Umbilical cord (tissue), 1 donor: ENCODE measurements at regions not wholly inside any gene's neighbourhood (a gene's known extent, or its start where the extent isn't known, plus 50 kb on each side); places are given as distances from the start of the nearest gene placed in this dataset.

Source experiments
- DNase-seq: peaks from one replicate; pipeline ENCODE4 v3.0.0-alpha.2; 2015; ENCODE audit warnings: low spot score

GRCh38 chr16:73285436-73286201 is 237.7 kb upstream of the ZFHX3 start:
- peak; percentile 42 for DNase-seq

- no peak for DNase-seq
Measured at GRCh38 chr16:73280388-73280787, 232.5 kb upstream of the ZFHX3 start.

GRCh38 chr16:73279451-73279850 is 231.5 kb upstream of the ZFHX3 start:
- no peak for DNase-seq

DNA sequence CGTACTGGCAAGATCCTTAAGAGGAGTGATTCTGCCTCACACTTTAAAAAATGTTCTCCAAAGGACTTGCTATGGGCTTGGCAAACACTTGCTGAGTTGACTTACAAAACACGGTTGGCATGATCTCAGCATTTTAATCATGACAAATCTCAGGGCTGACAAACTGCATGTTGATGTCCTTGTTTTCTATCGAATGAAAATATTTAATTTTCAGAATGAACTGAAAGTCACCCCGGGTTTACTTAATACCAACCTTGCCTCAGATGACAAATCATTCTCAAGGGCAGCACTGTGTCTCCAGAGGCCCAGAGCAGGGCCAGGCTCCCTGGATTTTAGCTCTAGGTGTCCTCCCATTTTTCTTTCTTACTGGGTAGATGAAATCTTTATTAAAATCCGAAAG is 229.1 kb upstream of the ZFHX3 start:
- no peak for DNase-seq

- no peak for DNase-seq
Measured at GRCh38 chr16:73275448-73275847, 227.5 kb upstream of the ZFHX3 start.

DNA sequence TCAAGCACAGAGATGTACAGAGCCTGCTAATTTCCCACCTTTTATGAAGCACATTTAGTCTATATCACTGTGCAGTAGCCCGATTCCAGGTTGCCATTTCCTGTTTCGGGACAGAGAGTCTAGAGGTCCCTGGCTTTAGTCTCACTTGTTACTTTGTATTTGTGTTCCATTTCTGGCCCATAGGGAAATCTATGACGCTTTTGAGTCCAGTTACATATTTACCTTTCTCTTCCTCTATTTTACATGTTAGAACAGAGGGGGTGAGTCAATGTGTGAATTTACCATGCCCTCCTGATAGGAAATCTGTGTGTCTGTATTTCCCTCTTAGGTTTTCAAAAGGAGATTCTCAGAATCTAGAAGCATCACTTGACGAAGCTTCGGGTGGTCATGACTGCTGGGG is 227.1 kb upstream of the ZFHX3 start:
- DNase-seq: no peak

GRCh38 chr16:73274140-73274539 is 226.2 kb upstream of the ZFHX3 start:
- no peak for DNase-seq

- no peak for DNase-seq
Measured at GRCh38 chr16:73268366-73268993, 220.6 kb upstream of the ZFHX3 start.

- DNase-seq: no peak
Measured at GRCh38 chr16:73265935-73266334, 218.0 kb upstream of the ZFHX3 start.

DNA sequence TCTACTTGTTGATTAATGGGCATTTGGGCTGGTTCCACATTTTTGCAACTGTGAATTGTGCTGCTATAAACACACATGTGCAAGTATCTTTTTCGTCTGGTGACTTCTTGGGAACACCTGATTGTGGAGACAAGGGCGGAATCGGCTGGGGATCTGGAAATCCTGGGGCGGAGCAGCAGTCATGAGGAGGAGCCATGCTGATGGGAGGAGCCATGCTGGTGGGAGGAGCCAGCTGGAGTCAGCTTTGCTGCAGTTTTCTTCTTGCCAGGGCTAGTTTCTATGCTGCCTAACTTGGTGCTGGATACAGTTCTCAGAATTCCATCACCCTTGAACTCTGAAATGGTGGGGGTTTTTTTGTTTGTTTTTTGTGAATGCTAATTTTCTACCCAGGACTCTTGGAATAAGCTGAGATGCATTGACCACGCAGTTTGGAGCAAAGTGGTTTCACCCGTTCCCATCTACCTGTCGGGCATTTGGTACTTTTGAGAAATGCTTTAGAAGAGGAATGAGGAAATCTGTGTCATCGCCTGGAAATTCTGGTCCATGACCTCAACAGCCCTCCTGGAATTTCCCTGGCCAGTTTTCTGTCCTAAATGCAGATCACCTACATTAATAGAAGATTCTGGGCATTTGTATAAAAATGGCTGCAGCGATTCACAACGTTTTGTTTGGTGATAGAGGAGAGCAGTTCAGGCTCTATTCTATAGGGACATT is 217.4 kb upstream of the ZFHX3 start:
- DNase-seq: no peak

- no peak for DNase-seq
Measured at GRCh38 chr16:73262931-73263330, 215.0 kb upstream of the ZFHX3 start.

DNA sequence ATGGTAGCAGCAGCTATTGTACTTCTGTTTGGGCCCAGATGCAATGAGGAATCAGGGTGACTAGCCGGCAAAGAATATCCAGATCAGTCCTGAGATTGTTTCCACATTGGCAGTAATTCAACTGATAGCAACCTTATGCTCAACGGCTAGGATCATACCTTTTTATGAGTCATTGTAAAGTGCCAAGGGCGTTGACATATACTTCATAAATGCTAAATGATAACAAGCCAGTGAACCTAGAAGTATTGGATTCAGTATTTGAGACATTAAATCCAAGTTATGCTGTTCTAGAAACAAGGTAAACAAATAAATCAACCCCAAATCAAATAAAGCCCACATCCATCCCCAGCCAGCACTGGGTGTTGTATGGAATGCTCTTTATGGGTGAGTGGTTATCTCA is 207.1 kb upstream of the ZFHX3 start:
- DNase-seq: no peak

- no peak for DNase-seq
Measured at GRCh38 chr16:73253922-73254480, 206.1 kb upstream of the ZFHX3 start.

- DNase-seq: no peak
Measured at GRCh38 chr16:73252446-73252845, 204.5 kb upstream of the ZFHX3 start.

GRCh38 chr16:73251608-73252007 is 203.7 kb upstream of the ZFHX3 start:
- DNase-seq: no peak

- DNase-seq: no peak
Measured at GRCh38 chr16:73248316-73248715, 200.4 kb upstream of the ZFHX3 start.

GRCh38 chr16:73240920-73241319 is 193.0 kb upstream of the ZFHX3 start:
- DNase-seq: no peak

GRCh38 chr16:73237601-73238000 is 189.7 kb upstream of the ZFHX3 start:
- no peak for DNase-seq

GRCh38 chr16:73234496-73234895 is 186.6 kb upstream of the ZFHX3 start:
- DNase-seq: peak; percentile 70

DNA sequence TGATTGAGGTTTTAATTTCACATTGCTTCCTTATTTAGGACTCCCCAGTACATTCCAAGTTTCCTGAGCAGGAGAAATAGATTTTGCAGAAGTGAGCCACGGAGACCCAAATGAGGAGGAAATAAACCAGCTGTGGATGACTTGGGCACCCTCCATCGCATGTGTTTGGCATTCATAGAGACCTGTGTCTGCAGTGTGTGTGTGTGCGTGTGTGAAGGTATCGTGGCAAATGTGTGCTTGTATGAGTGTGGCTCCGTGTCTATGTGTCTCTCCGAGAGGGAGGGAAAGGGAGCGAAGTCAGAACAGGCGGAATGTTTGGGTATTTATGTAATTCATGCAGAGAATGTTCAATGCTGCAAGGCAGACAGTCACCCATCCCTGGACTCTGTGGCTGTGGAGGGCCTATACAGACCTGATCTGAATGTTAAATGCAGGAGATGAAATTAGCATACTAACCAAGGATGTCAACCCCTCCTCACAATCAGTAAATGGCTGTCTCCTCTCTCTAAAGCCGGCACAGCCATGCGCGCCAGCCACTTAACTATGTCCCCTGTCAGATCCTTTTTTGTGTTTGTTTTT is 186.0 kb upstream of the ZFHX3 start:
- DNase-seq: peak; percentile 68

DNA sequence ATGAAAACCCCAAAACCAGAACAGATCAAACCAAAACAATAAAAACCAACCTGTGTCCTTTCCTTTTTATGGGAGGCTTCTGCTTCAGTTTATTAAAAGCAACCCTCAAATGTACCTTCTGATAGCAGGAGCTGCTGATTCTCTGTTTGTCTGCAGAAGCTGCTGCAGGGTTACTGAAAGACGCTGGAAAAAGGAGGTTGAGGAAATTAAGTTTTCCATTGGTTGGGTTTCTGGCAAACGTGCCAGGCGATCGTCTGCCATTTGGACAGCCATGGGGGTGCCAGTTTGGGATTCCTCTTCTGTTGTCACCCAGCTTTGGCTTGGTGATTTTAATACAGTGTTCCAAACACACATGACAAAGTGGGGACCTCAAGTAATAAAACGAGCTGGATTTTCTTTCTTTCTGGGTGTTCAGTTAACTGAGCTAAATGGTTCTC is 185.4 kb upstream of the ZFHX3 start:
- peak; percentile 23 for DNase-seq
